Muscle of leg (tissue), 3 donors: ENCODE measurements at regions not wholly inside any gene's neighbourhood (a gene's known extent, or its start where the extent isn't known, plus 50 kb on each side); places are given as distances from the start of the nearest gene placed in this dataset.
"Not testable (repeated sequence)": the region's sequence is repeated elsewhere in the genome, so short reads cannot be mapped to it uniquely, and the experiment has no call there.

Source experiments
- DNase-seq: peaks from one replicate; pipeline ENCODE4 v3.0.0; 2013
- H3K27ac ChIP-seq: one replicate; pipeline ENCODE4 v1.5.1; 2013; ENCODE audit warnings: mild to moderate bottlenecking, low read length, control low read depth
- H3K27me3 ChIP-seq: one replicate; pipeline ENCODE4 v1.6.1; 2013; ENCODE audit warnings: low read length; ENCODE audit not compliant: control insufficient read depth, insufficient read depth
- H3K36me3 ChIP-seq: one replicate; pipeline ENCODE4 v1.6.1; 2013; ENCODE audit warnings: low read length; ENCODE audit not compliant: control insufficient read depth, insufficient read depth
- H3K4me1 ChIP-seq: one replicate; pipeline ENCODE4 v1.6.1; 2013; ENCODE audit warnings: low read length; ENCODE audit not compliant: control insufficient read depth, insufficient read depth
- H3K4me3 ChIP-seq: one replicate; pipeline ENCODE4 v1.5.1; 2013; ENCODE audit warnings: low read length, control low read depth
- H3K9me3 ChIP-seq: replicated peaks from 2 replicates; pipeline ENCODE4 v1.6.1; 2013; ENCODE audit warnings: low read depth, low read length; ENCODE audit not compliant: control insufficient read depth
- WGBS: methylation state at CpG from one replicate; pipeline ENCODE4 v1.1.5; 2013; ENCODE audit warnings: missing lambda C conversion rate; ENCODE audit not compliant: insufficient coverage; 5-methylcytosine and 5-hydroxymethylcytosine counted together

DNA sequence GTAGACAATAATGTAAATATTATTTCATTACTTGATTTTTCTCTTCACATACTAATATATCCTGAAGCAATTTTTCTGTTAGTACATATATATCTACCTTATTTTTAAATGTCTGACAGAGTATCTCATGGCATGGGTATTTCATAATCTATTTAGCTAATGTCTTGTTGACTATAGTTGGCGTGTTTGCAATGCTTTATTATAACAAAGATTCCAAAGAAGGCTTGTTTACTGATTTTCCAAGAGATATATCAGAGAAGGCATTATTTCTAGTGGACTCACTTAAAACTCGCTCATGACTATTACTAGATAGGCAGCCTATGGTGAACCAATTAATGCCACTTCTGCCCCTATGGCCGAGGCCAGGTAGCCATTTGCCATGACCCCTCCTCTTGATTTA lies 152.4 kb upstream of the RORA start:
- no peaks in the 10 kb centered on the region for H3K36me3 ChIP-seq
- DNase-seq, result no peak
- no peak overlapping the region for H3K4me3 ChIP-seq
- H3K9me3 ChIP-seq, result no peaks in the 10 kb centered on the region
- no CpG with 5 or more reads among the region's 3 CpGs for WGBS
- no peaks in the 10 kb centered on the region for H3K4me1 ChIP-seq
- H3K27me3 ChIP-seq, result no peaks in the 10 kb centered on the region
- H3K27ac ChIP-seq, result no peak overlapping the region

- H3K27me3 ChIP-seq, result no peaks in the 10 kb centered on the region
- H3K9me3 ChIP-seq, result no peaks in the 10 kb centered on the region
- no peak overlapping the region for H3K27ac ChIP-seq
- no peak overlapping the region for H3K4me3 ChIP-seq
- WGBS, result 80% methylated on average over 1 of the region's 2 CpGs
- no peaks in the 10 kb centered on the region for H3K4me1 ChIP-seq
- H3K36me3 ChIP-seq, result no peaks in the 10 kb centered on the region
- DNase-seq, result no peak
Measured at GRCh38 chr15:61380270-61380669, 151.2 kb upstream of the RORA start.

GRCh38 chr15:61379005-61379404 lies 149.9 kb upstream of the RORA start:
- WGBS, result 33% methylated on average over 1 of the region's 1 CpG
- no peaks in the 10 kb centered on the region for H3K36me3 ChIP-seq
- no peaks in the 10 kb centered on the region for H3K27me3 ChIP-seq
- no peak overlapping the region for H3K27ac ChIP-seq
- no peak for DNase-seq
- no peak overlapping the region for H3K4me3 ChIP-seq
- no peaks in the 10 kb centered on the region for H3K4me1 ChIP-seq
- H3K9me3 ChIP-seq, result no peaks in the 10 kb centered on the region

DNA sequence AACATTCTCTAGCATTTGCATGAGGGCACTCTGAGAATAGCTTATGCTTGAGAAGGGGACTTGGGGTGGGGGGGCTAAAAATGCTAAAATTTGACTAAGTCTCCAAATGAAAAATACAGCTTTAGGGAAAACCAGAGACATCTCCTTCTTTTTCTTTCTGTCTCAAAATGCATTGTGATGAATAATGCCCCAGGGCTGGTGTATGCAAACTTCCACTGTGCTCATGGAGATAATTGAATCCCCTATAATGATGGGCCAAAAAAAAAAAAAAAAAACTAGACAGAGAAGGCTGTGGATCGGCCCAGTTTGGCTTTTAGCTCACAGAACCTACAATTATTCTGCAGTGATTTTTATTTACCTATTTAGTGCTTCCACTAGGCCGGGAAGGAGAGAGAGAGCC lies 147.9 kb upstream of the RORA start:
- Histone ChIP-seq H3K4me3 (no peak overlapping the region), H3K4me1 (no peaks in the 10 kb centered on the region), H3K36me3 (no peaks in the 10 kb centered on the region), H3K27ac (no peak overlapping the region), H3K27me3 (no peaks in the 10 kb centered on the region), H3K9me3 (no peaks in the 10 kb centered on the region)
- WGBS, result no CpG with 5 or more reads among the region's 2 CpGs
- DNase-seq, result no peak

- Histone ChIP-seq H3K27me3 (no peaks in the 10 kb centered on the region), H3K9me3 (no peaks in the 10 kb centered on the region), H3K4me3 (no peak overlapping the region), H3K36me3 (no peaks in the 10 kb centered on the region), H3K27ac (no peak overlapping the region), H3K4me1 (no peaks in the 10 kb centered on the region)
- WGBS, result no CpG with 5 or more reads among the region's 3 CpGs
- DNase-seq, result no peak
Measured at GRCh38 chr15:61376516-61376915, 147.4 kb upstream of the RORA start.

DNA sequence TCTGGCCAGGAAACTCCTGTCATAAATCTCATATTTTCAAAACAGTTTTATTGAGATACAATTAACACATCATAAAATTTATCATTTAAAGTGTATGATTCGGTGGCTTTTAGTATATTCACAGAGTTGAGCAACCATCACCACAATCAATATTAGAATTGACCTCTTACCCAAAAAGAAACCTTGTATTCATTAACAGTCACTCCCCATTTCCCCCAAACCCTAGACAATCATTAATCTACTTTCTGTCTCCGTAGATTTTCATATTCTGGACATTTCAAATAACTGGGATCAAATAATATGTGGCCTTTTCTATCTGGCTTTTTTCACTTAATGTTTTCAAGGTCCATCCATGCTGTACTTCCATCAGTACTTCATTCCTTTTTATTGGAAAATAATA lies 145.7 kb upstream of the RORA start:
- no peaks in the 10 kb centered on the region for H3K36me3 ChIP-seq
- no peak for DNase-seq
- no peak overlapping the region for H3K27ac ChIP-seq
- 100% methylated on average over 1 of the region's 2 CpGs for WGBS
- no peaks in the 10 kb centered on the region for H3K27me3 ChIP-seq
- no peaks in the 10 kb centered on the region for H3K4me1 ChIP-seq
- H3K9me3 ChIP-seq, result no peaks in the 10 kb centered on the region
- no peak overlapping the region for H3K4me3 ChIP-seq

- H3K9me3 ChIP-seq, result no peaks in the 10 kb centered on the region
- H3K27me3 ChIP-seq, result no peaks in the 10 kb centered on the region
- no peaks in the 10 kb centered on the region for H3K36me3 ChIP-seq
- H3K27ac ChIP-seq, result no peak overlapping the region
- WGBS, result 100% methylated on average over 1 of the region's 2 CpGs
- no peaks in the 10 kb centered on the region for H3K4me1 ChIP-seq
- no peak overlapping the region for H3K4me3 ChIP-seq
- DNase-seq, result no peak
Measured at GRCh38 chr15:61367953-61368352, 138.9 kb upstream of the RORA start.

- no peaks in the 10 kb centered on the region for H3K4me1 ChIP-seq
- H3K9me3 ChIP-seq, result no peaks in the 10 kb centered on the region
- no peaks in the 10 kb centered on the region for H3K27me3 ChIP-seq
- WGBS, result 27% methylated on average over 13 of the region's 13 CpGs
- H3K36me3 ChIP-seq, result no peaks in the 10 kb centered on the region
- DNase-seq, result peak; percentile 43
- no peak overlapping the region for H3K4me3 ChIP-seq
- H3K27ac ChIP-seq, result no peak overlapping the region
Measured at GRCh38 chr15:61364871-61365270, 135.8 kb upstream of the RORA start.

- not testable (repeated sequence) for DNase-seq, H3K4me3 ChIP-seq, H3K4me1 ChIP-seq
Measured at GRCh38 chr15:61362912-61363311, 133.8 kb upstream of the RORA start.

DNA sequence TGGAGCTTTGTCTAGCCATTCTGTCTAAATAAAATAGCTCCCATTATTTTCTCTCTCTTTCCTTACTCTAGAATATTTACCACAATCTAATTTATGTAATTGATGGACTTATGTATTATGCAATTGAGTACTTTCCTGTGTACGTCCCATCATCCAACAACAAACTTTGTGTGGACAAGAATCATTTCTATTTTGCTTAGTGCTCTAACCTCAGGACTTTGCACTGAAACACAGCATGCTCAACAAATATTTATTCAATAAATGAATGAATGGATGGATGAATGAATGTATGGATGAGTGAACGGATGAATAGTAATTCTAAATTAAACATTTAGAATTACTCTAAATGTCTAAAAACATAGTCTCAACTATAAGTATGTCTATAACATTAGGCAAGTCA lies 115.2 kb upstream of the RORA start:
- no peaks in the 10 kb centered on the region for H3K9me3 ChIP-seq
- no peaks in the 10 kb centered on the region for H3K36me3 ChIP-seq
- no CpG with 5 or more reads among the region's 2 CpGs for WGBS
- no peak overlapping the region for H3K27ac ChIP-seq
- H3K27me3 ChIP-seq, result no peaks in the 10 kb centered on the region
- H3K4me1 ChIP-seq, result no peaks in the 10 kb centered on the region
- H3K4me3 ChIP-seq, result no peak overlapping the region
- DNase-seq, result no peak

More at GRCh38 chr15:61362912-61363311, 133.8 kb upstream of the RORA start:
- H3K27ac ChIP-seq, H3K27me3 ChIP-seq, H3K36me3 ChIP-seq, H3K9me3 ChIP-seq: not testable (repeated sequence)

DNA sequence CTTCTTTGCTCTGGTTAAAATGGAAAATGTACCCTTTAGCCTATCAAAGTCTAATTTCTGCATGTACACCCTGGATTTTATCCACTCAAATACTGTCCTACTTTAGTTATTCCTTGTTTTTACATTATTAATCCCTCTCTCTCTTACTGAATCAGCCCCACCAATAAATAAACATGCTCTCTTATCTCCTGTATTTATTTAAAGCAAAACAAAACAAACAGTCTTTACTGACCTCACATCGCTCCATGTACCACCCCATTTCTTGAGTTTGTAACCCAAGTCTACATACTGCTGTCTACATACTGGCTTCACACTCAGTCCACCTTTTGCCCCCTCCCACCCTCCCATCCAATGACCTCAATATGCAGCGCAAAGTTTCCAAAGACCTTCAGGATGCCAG lies 113.3 kb upstream of the RORA start:
- DNase-seq, result no peak
- Histone ChIP-seq H3K4me3 (no peak overlapping the region), H3K9me3 (no peaks in the 10 kb centered on the region), H3K27ac (no peak overlapping the region), H3K36me3 (no peaks in the 10 kb centered on the region), H3K4me1 (no peaks in the 10 kb centered on the region), H3K27me3 (no peaks in the 10 kb centered on the region)
- 88% methylated on average over 1 of the region's 2 CpGs for WGBS
